Tibial nerve (tissue), 4 donors: ENCODE measurements at regions not wholly inside any gene's neighbourhood (a gene's known extent, or its start where the extent isn't known, plus 50 kb on each side); places are given as distances from the start of the nearest gene placed in this dataset.

Source experiments
- CTCF ChIP-seq, 5 experiments: fragments of 200-600 bp in 3 of 5; fragments of 450-650 bp in 2 of 5; sonication (generic) in 3 of 5; IDR thresholded peaks; one replicate each; pipeline ENCODE4 v1.5.1; 2016 to 2019; ENCODE audit warnings: antibody characterized with exemption in 5 of 5, mild to moderate bottlenecking in 3 of 5, moderate library complexity in 2 of 5
- EP300 ChIP-seq, 2 donors: sonication (generic); formaldehyde crosslinking; IDR thresholded peaks; one replicate each; pipeline ENCODE4 v1.6.1; 2017; ENCODE audit warnings: antibody characterized with exemption in 2 of 2, mild to moderate bottlenecking in 1 of 2
- POLR2A ChIP-seq, 2 donors: fragments of 450-650 bp; IDR thresholded peaks; one replicate each; pipeline ENCODE4 v1.6.1; 2017; ENCODE audit warnings: antibody characterized with exemption in 2 of 2, mild to moderate bottlenecking in 2 of 2, moderate library complexity in 2 of 2

GRCh38 chr3:73298243-73299183 lies 237.1 kb downstream of the EBLN2 start:
- no peak for TF ChIP-seq CTCF (IDR thresholded peaks at IDR 0.05)
- no peak for TF ChIP-seq POLR2A (IDR thresholded peaks at IDR 0.05)
- no peak for TF ChIP-seq EP300 (IDR thresholded peaks at IDR 0.05)
